GM12865 (cell line): ENCODE measurements at regions not wholly inside any gene's neighbourhood (a gene's known extent, or its start where the extent isn't known, plus 50 kb on each side); places are given as distances from the start of the nearest gene placed in this dataset.

Experiments used
- DNase-seq: peaks from one replicate; pipeline ENCODE4 v3.0.0; 2010; ENCODE audit warnings: low read depth
- H3K4me3 ChIP-seq: 2 replicates; pipeline ENCODE4 v1.5.1; 2011; ENCODE audit warnings: mild to moderate bottlenecking, low read depth, low read length, control low read depth
- TF ChIP-seq, protein P1 (sequence below): IDR thresholded peaks from 2 replicates; pipeline ENCODE4 v1.5.1; 2011; ENCODE audit warnings: low read length, control low read depth, low read depth, inconsistent platforms; ENCODE audit not compliant: insufficient read depth; ENCODE audit errors: missing control alignments

DNA sequence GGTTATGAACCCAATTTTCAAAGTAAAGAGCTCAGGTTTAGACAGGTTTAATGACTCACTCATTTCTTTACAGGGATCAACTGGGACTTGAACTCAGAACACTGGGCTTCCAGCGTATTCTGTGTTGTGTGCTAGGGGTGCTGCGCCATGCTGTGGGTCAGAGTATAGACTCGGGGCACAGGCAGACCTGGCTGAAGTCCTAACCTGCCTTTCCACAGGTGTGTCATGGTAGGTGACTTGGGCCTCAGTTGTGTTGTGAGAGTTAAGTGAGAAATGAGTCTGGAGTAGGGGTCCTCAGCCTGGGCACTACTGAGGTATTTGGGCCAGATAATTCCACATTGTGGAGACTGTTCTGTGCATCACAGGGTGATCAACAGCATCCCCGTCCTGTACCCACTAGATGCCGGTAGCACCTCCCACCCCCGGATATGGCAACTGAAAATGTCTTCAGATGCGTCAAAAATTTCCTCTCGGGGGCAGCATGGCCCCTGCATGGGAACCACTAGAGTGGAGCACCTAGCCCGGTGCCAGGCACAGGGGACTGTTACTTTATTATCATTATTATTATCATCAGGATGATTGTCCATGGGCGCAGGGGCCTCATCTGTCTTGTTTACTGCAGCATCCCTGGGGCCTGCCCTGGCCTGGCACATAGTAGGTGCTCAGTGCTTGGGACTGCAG is 575.5 kb downstream of the PTPRU start:
- no peak for DNase-seq
- TF ChIP-seq, protein P1, sequence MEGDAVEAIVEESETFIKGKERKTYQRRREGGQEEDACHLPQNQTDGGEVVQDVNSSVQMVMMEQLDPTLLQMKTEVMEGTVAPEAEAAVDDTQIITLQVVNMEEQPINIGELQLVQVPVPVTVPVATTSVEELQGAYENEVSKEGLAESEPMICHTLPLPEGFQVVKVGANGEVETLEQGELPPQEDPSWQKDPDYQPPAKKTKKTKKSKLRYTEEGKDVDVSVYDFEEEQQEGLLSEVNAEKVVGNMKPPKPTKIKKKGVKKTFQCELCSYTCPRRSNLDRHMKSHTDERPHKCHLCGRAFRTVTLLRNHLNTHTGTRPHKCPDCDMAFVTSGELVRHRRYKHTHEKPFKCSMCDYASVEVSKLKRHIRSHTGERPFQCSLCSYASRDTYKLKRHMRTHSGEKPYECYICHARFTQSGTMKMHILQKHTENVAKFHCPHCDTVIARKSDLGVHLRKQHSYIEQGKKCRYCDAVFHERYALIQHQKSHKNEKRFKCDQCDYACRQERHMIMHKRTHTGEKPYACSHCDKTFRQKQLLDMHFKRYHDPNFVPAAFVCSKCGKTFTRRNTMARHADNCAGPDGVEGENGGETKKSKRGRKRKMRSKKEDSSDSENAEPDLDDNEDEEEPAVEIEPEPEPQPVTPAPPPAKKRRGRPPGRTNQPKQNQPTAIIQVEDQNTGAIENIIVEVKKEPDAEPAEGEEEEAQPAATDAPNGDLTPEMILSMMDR, result no peak
- H3K4me3 ChIP-seq, result no peak overlapping the region

DNA sequence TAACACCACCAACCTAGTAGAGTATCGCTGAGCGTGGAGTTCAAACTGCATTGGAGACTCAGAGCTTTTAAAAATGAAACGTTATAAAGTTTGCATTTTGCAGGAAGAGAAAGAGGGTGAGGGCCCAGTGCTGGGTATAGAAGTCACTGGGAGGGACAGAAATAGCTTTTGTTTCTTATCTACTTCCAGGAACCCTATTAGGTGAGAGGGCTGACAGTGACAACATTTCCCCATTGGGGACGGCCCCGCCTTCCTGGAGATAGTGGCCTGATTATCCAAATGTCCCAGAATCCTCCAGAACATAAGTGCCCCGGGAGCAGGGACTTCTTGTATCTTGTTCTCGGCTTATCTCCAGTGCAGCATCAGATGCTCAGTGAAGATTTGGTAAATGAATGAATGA is 574.9 kb downstream of the PTPRU start:
- no peak overlapping the region for H3K4me3 ChIP-seq
- TF ChIP-seq, protein P1, result no peak
- DNase-seq, result no peak

DNA sequence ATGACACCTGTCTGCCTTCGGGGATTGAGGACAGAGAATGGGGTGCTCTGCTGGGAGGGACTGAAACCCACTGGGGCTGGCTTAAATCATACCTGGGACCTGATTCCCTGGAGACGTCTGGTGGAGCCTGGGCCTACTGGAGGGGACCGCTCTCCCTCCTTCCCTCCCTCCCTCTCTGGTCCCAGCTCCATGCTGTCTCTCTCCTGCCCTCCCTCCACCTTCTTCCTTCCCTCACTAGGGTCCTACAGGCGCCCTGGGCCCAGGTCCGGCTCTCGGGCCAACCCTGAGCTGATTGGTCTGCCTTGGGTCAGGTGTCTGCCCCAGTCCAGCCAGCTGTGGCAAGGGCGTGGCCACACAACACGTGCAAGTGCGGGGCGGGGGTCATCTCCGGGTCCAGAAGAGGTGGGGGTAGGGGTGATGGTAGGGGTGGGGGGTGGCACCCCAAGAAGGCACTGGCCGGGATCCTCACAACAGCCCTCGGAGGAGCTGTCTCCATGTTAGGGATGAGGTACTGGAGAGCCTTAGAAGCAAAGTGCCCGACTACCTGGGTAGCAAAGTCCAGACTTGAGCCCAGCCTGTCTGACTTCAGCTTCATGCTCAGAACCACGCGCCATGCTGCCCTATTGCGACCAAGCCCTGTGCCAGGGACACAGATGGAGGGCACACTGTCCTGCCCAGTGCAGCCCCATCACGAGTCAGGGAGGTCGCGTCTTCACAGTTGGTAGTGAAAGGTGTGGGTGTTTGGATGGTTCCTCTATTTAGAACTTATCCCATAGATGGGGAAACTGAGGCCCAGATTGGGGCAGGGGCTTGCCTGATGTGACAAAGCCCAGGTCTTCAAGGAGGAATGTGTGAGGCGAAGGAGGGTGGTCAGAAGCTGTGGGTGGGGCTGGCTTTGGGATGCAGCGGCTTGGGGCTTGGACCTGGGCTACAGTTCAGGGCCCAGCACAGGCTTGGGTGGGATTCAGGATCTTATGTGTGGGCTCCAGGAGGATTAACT is 574.1 kb downstream of the PTPRU start:
- no peak overlapping the region for H3K4me3 ChIP-seq
- TF ChIP-seq, protein P1, result no peak
- DNase-seq, result no peak

DNA sequence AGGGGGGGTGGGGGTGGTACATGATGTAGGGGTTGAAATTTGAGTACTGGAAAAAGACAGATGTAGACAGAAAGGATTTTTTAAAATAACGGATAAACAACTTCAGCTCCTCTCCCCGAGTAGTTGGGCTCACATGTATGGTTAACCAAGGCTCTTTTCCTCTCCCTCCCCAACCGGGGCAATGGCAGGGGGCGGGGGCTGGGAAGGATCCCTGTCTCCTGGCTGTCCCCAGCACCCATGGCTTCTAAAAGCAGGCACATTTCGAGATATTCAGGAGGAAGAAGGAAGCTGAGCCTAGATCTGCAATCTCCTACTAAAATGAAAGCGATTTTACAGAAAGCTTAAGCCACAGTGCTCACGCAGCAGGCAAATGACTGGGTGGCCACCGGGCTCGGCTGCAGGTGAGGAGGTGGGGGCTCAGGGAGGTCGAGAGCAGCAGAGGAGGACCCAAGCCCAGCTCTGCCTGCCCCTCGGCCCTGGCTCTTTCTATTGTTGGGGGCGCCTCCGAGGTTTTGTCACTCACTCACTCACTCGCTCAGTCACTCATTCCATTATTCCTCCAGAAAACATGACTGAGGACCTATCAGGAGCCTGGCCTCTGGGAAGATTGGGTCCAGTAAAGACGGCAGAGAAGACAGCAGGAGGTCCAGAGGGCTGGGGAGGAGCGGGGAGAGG is 573.3 kb downstream of the PTPRU start:
- DNase-seq, result no peak
- TF ChIP-seq, protein P1, result no peak

DNA sequence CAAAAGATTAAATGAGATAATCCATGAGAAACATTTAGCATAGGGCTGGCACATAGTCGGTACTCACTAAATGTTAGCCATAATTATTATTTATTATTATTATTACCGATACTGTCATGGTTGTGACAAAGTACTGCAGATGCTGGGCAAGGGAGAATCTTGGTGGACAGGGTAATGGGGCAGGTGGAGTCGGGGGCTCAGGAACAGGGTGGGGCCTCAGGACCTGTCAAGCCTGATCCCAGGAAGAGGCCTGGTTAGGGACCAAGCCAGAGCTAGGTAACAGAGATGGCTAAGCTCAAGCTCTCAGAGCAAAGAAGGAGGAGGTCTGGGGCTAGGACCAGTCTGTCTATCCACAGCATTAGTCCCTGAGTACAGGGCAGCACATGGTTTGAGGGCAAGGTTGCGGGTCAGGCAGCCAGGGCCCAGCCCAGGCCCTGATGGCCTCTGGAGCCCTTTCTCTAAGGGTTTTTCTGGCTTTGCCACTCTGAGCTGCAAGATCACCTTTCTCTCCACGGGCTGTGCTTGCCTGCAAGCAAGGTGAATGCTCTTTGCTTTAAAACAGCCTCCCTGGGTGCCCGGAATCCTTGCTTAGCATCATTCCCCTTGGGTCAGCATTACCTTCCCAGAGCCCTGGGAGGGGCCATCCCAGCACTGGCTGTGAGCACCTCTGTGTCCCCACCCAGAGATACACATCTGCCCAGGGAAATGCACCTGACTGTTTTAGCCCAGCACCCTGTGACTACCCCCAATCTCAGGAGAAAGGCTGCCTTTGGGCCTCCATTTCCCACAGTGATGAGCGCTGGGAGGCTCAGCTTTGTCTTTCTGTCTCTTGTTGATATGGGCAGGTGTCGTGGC is 572.0 kb downstream of the PTPRU start:
- no peak overlapping the region for H3K4me3 ChIP-seq
- TF ChIP-seq, protein P1, result no peak
- DNase-seq, result no peak

More for the DNA sequence above, 573.3 kb downstream of the PTPRU start:
- H3K4me3 ChIP-seq, result no peak overlapping the region

DNA sequence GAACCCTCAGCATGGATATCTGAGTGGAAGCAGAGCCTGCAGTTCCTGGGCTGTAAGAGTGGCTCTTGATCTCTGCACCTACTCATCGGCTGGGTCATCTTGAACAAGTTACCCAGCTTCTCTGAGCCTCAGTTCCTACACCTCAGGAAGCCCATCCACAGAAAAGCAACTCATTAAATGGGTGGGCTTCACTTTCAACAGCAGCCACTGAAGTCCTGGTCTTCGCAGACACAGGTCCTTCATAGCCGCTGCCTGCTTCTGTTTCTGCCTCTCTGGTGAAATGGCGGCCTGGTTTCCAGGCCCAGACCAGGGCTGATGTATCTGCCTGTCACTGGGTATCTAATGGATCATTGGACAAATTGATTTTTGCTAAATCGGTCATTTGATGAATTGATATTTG is 571.4 kb downstream of the PTPRU start:
- DNase-seq, result no peak
- H3K4me3 ChIP-seq, result no peak overlapping the region
- TF ChIP-seq, protein P1, result no peak
